Inflammatory macrophage (primary cell): ENCODE measurements at regions not wholly inside any gene's neighbourhood (a gene's known extent, or its start where the extent isn't known, plus 50 kb on each side); places are given as distances from the start of the nearest gene placed in this dataset.

Source experiments
- DNase-seq, 2 donors: peaks; one replicate each; pipeline ENCODE4 v3.0.0-alpha.2; 2020 to 2022

- DNase-seq: no peak
Observed at GRCh38 chr10:90418869-90419652, 438.8 kb downstream of the HTR7 start.

DNA sequence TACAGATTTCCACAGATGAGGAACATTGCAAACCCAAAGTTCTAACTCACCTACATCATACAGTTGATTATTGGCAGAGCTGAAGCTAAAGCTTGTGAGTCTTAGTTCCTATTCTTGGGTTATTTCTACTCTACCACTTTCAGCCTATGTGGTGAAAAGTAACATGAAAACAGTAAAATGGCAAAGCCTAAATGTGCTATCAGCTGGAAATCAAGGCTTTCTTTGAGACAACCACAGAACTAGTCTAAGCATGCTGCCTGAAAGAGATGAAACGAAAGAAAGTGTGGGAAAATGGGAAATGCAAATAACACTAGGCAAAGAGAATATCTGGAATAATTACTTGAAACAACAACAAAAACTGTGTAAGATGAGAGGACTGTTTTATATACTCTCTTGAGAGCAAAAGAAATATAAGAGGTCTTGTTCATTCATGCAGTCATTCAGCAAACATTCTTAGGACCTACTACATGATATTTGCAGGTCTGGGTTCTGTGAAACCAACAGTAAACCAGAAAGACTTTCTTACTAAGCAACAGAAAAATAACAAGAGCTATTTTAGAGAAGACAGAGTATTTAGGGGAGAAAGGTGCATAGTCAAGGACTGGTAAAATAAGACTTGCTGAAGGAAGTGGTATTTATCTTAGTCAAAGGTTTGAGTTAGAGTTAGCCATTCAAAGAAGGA is 437.1 kb downstream of the HTR7 start:
- no peak for DNase-seq

DNA sequence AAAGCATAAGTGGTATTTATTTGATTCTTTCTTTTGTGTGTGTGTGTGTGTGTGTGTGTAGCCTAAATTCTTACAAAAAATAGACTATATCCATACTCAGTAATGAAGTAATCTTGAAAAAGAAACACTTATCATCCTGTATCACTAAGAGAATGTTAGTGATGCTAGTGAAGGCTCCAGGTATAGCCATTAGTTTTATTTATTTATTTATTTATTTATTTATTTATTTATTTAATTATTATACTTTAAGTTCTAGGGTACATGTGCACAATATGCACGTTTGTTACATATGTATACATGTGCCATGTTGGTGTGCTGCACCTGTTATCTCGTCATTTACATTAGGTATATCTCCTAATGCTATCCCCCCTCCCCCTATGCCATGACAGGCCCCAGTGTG is 436.0 kb downstream of the HTR7 start:
- DNase-seq: no peak

GRCh38 chr10:90424730-90425129 is 433.1 kb downstream of the HTR7 start:
- no peak for DNase-seq

GRCh38 chr10:90430186-90430585 is 427.7 kb downstream of the HTR7 start:
- DNase-seq: no peak

- no peak for DNase-seq
Observed at GRCh38 chr10:90432866-90433265, 425.0 kb downstream of the HTR7 start.

DNA sequence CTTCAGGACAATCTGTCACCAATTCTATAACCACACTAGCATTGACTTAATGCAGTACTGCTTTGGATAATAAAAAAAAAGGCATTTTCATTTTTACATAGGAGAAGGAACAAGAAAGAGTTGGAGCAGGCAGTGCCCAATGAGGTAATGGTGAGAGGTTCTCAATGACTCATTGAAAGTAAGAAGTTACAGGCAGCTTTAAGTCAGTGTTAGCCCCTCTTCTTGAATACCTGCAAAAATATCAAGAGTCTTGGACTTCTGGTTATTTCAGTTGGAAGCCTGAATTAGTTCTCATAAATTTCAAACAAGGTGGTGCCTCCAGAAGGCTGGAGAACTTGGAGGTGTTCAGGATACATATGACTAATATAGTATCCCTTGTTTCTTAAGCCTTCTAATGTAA is 422.5 kb downstream of the HTR7 start:
- DNase-seq: no peak

DNA sequence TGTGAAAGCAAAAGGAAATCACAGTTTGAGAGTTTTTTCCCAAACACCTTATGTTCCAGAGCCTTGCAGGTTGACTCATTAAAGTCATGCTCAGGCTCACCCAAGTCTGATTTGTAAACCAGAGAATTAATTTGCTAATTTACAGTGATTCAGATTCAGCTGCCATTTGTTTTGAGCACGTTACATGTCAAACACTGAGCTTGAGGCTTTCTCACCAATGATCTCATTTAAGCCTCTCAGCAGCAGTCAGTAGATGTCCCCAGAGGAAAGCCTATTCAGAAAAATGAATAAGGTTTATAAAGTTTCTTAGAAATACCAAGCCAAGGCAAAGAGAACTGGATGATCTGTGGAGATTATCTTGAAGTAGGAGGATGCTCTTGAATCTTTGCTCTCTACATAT is 420.4 kb downstream of the HTR7 start:
- no peak for DNase-seq

GRCh38 chr10:90440870-90441269 is 417.0 kb downstream of the HTR7 start:
- DNase-seq: no peak

DNA sequence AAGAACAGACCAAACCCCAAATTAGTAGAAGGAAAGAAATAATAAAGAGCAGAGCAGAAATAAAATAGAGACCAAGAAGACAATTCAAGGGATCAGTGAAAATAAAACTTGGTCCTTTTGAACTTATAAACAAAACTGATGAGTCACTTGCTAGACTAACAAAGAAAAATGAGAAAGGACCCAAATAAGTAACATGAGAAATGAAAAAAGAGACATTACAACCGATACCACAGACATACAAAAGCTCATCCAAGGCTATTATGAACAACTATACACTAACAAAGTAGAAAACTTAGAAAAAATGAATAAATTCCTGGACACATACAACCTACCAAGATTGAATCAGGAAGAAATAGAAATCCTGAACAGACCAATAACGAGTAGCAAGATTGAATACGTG is 414.5 kb downstream of the HTR7 start:
- no peak for DNase-seq

DNA sequence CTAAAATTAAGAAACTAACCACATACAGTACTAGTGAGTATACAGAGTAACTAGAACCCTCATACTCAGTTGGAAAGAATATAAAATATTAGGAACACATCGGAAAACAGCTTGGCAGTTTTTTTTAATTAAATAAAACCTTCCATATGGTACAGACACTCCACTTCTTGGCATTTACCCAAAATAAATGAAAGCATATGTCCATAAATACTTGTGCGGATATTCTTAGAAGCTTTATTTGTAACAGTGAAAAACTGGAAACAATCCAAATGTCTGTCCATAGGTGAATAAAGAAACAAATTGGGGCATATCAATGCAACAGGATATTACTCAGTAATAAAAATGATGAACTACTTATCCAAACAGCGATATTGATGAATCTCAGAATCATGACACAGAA is 410.0 kb downstream of the HTR7 start:
- DNase-seq: no peak

- DNase-seq: no peak
Observed at GRCh38 chr10:90450797-90451196, 407.0 kb downstream of the HTR7 start.

- DNase-seq: no peak
Observed at GRCh38 chr10:90451283-90451682, 406.6 kb downstream of the HTR7 start.

GRCh38 chr10:90458054-90458453 is 399.8 kb downstream of the HTR7 start:
- DNase-seq: no peak

DNA sequence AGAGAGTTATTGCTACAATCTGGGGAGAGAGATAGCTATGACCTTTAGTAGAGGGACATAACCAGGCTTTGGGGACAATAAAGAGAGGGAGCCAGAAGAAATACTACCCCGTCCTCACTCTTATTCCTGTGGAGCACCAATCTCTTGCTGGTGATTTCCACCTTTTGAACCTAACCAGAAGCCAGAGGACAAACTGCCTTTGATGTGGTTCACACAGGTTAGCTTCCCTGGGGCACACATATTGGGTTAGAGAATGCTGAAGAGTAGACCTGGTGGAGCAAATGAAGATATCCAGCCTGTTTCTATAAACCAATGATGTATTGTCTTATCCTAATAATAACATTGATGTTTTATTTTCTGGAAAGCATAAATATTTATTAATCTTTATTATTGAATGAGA is 399.3 kb downstream of the HTR7 start:
- no peak for DNase-seq

DNA sequence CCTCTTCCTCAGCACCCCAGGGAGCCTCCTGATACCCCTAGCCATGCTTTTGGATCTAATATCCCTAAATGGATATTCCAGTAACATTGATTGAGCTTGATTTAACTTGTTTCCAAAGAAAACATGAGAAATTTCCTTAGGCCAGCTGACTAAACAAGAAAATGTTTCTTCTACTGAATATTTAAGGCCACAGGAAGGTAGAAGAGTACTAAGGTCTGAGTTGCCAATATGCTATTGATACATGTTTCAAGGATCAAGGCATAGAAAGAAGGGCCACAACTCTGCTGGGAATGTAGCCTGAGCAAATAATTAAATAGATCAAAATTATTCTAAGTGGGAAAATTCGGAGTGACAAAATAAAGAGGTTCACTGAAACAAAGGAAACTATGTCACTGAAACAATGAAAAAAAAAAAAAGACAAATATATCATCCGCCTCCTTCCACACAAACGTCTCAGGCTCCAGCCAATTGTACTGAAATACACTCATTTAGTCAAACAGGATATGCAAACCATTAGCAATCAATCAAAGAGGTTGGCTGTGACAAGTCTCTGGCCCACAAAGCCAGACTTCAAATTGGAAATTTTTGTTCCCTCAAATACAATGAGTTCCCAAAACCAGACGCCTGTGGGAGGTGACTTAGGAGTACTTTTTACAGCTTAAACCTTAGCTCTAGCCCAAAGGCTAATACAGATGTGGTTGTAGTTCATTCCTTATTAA is 396.2 kb downstream of the HTR7 start:
- no peak for DNase-seq

GRCh38 chr10:90462749-90463470 is 394.9 kb downstream of the HTR7 start:
- no peak for DNase-seq

DNA sequence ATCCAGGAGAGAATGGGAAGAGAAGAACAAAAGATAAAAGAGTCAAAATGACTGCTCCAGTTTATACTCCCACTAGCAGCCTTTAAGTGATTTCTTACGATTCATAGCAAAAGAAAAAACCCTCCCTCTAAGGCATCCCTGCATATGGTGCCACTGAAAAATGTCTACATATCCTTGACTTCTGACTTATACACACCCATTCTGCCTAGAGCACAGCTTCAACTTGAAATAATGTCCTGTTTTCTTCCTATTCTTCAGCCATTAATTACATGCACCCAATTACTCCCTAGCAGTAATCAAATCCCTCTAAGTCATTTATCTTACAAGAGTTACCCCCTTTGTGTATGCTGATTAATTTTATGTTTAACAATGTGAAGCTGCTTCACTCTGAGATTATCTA is 393.5 kb downstream of the HTR7 start:
- no peak for DNase-seq

- no peak for DNase-seq
Observed at GRCh38 chr10:90470966-90471365, 386.9 kb downstream of the HTR7 start.

DNA sequence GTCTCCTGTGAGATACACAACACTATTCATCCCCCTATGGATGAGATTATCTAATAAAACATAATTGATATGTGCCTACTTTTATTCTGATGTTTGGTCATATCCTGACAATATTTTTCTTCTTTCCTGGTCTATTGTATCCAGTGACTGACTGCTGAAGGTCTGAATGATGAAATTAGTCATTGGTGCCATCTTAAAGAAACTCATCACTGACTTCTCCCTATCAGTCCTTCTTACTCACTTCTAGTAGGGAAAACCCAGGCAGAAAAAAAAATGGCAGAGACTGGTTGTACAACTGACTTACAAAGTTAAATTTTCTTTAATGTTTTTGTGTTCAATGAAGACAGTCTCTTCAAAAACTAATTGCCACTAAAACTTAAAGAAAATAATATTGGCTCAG is 377.4 kb downstream of the HTR7 start:
- no peak for DNase-seq

DNA sequence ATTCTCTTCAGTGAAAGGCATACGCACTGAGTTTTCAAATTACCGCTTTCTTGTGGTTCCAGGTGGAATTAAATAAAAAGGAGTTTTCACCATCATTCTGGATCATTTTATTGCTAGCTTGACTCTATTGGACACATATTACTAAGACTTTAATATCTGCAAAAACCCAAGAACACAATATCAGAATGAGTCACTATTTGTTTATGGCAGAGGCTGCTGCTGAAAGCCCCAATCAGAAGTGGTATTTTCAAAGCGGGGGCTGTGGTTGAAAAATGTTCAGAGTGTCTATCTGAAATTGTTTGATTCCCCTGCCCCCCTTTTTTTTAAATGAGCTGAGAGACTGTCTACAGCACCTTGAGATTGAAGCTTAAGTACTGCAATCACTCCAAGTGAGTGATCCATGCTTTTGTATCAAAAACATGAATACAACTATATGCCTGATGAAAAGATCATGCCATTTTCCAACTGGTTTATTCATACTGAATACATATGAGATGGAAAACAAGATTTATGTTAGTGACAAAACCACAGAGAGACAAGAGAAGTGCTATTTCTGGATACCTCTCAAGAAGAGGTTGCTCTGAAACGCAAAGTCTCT is 376.4 kb downstream of the HTR7 start:
- DNase-seq: no peak

DNA sequence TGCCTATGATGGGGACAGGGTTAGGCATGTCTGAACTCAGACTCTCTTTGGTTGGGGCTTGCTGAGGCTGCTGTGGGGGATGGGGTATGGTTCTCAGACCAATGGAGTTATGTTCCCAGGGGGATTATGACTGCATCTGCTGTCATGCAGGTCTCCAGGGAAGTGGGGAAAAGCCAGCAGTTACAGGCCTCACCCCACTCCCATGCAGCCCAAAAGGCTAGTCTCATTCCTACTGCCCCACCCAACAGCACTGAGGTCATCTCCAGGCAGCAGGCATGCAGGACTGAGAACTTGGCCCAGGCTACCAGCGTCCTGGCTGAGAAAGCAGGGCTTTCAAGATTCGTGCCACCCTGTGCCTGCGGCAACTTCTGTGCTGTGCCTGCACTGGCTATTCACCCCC is 373.3 kb downstream of the HTR7 start:
- DNase-seq: no peak

- DNase-seq: no peak
Observed at GRCh38 chr10:90494183-90494582, 363.7 kb downstream of the HTR7 start.
